Mesothelial cell of epicardium (in vitro differentiated cells): ENCODE measurements at regions not wholly inside any gene's neighbourhood (a gene's known extent, or its start where the extent isn't known, plus 50 kb on each side); places are given as distances from the start of the nearest gene placed in this dataset.

ENCODE experiments used
- DNase-seq, 2 experiments: peaks; one replicate each; pipeline ENCODE4 v3.0.0; 2021; ENCODE audit warnings: low spot score in 2 of 2; ENCODE audit not compliant: unreplicated experiment in 2 of 2
- H3K27ac Mint-ChIP-seq: 2 replicates; pipeline ENCODE4 v1.8.0; 2021; ENCODE audit warnings: mixed read lengths
- H3K27me3 Mint-ChIP-seq: 2 replicates; pipeline ENCODE4 v1.8.0; 2021; ENCODE audit warnings: low read depth, mixed read lengths
- H3K36me3 Mint-ChIP-seq: 2 replicates; pipeline ENCODE4 v1.8.0; 2021; ENCODE audit warnings: mixed read lengths
- H3K4me1 Mint-ChIP-seq: 2 replicates; pipeline ENCODE4 v1.8.0; 2021; ENCODE audit warnings: mixed read lengths
- H3K4me3 Mint-ChIP-seq: 2 replicates; pipeline ENCODE4 v1.8.0; 2021; ENCODE audit warnings: mild to moderate bottlenecking, moderate library complexity, mixed read lengths
- H3K9me3 Mint-ChIP-seq: 2 replicates; pipeline ENCODE4 v1.8.0; 2021; ENCODE audit warnings: mixed read lengths
- CTCF ChIP-seq: fragments of 200-600 bp; sonication (generic); IDR thresholded peaks from one replicate; pipeline ENCODE4 v1.5.0; 2021; ENCODE audit warnings: antibody characterized with exemption; ENCODE audit not compliant: unreplicated experiment

- TF ChIP-seq CTCF: no peak
- no peak overlapping the region for H3K4me3 Mint-ChIP-seq
- no peak for DNase-seq
Measured at GRCh38 chr7:159211540-159212182, 67.0 kb upstream of the VIPR2 start.

GRCh38 chr7:159210581-159211235 lies 66.0 kb upstream of the VIPR2 start:
- Mint-ChIP-seq H3K27ac (no peak overlapping the region), H3K27me3 (no peaks in the 10 kb centered on the region), H3K9me3 (peaks cover 50% of the 10 kb centered on the region)

More at GRCh38 chr7:159211540-159212182, 67.0 kb upstream of the VIPR2 start:
- Mint-ChIP-seq H3K4me1 (no peaks in the 10 kb centered on the region), H3K9me3 (peaks cover 53% of the 10 kb centered on the region), H3K27me3 (no peaks in the 10 kb centered on the region), H3K27ac (no peak overlapping the region), H3K36me3 (no peaks in the 10 kb centered on the region)

GRCh38 chr7:159209429-159209828 lies 64.8 kb upstream of the VIPR2 start:
- no peak for TF ChIP-seq CTCF
- H3K9me3 Mint-ChIP-seq: peaks cover 46% of the 10 kb centered on the region
- DNase-seq: no peak
- H3K4me3 Mint-ChIP-seq: no peak overlapping the region
- no peaks in the 10 kb centered on the region for H3K36me3 Mint-ChIP-seq
- H3K27me3 Mint-ChIP-seq: no peaks in the 10 kb centered on the region
- no peak overlapping the region for H3K27ac Mint-ChIP-seq
- no peaks in the 10 kb centered on the region for H3K4me1 Mint-ChIP-seq

More at GRCh38 chr7:159210581-159211235, 66.0 kb upstream of the VIPR2 start:
- Mint-ChIP-seq H3K4me1 (no peaks in the 10 kb centered on the region), H3K36me3 (no peaks in the 10 kb centered on the region), H3K4me3 (no peak overlapping the region)
- no peak for TF ChIP-seq CTCF
- DNase-seq: no peak

GRCh38 chr7:159207951-159208350 lies 63.3 kb upstream of the VIPR2 start:
- no peaks in the 10 kb centered on the region for H3K36me3 Mint-ChIP-seq
- no peak overlapping the region for H3K4me3 Mint-ChIP-seq
- DNase-seq: no peak
- no peak overlapping the region for H3K27ac Mint-ChIP-seq
- no peak for TF ChIP-seq CTCF
- H3K27me3 Mint-ChIP-seq: no peaks in the 10 kb centered on the region
- H3K9me3 Mint-ChIP-seq: peaks cover 43% of the 10 kb centered on the region
- H3K4me1 Mint-ChIP-seq: no peaks in the 10 kb centered on the region

GRCh38 chr7:159207393-159207792 lies 62.7 kb upstream of the VIPR2 start:
- TF ChIP-seq CTCF: no peak
- Mint-ChIP-seq H3K4me1 (no peaks in the 10 kb centered on the region), H3K27me3 (no peaks in the 10 kb centered on the region), H3K4me3 (no peak overlapping the region), H3K9me3 (peaks cover 38% of the 10 kb centered on the region), H3K36me3 (no peaks in the 10 kb centered on the region), H3K27ac (no peak overlapping the region)
- no peak for DNase-seq
